ENCODE measurements at regions not wholly inside any gene's neighbourhood (a gene's known extent, or its start where the extent isn't known, plus 50 kb on each side); places are given as distances from the start of the nearest gene placed in this dataset.

- Histone ChIP-seq H3K36me3 (ENCODE audit: control insufficient read depth in 2 of 2, insufficient read depth in 2 of 2, low read length in 1 of 2) (no peaks in the 10 kb centered on the region), H3K27ac (ENCODE audit: low read depth in 2 of 2, low read length in 1 of 2) (no peak overlapping the region), H3K4me3 (ENCODE audit: low read depth in 1 of 2, low read length in 2 of 2) (no peak overlapping the region), H3K4me1 (ENCODE audit: control insufficient read depth in 2 of 2, insufficient read depth in 2 of 2, low read length in 1 of 2) (no peaks in the 10 kb centered on the region), H3K27me3 (ENCODE audit: control insufficient read depth in 1 of 2, insufficient read depth in 2 of 2, low read length in 2 of 2) (no peaks in the 10 kb centered on the region), H3K9me3 (ENCODE audit: control insufficient read depth in 2 of 2, insufficient read depth in 1 of 2, low read depth in 1 of 2, low read length in 1 of 2) (peaks cover 0 to 2% of the 10 kb centered on the region in 2 donors)
- WGBS, 2 donors, result 8 to 61% methylated on average over 1 of the region's 1 CpG
Measured at GRCh38 chr1:187129132-187129531, 300.4 kb downstream of the PLA2G4A start.

- no peaks in the 10 kb centered on the region for H3K9me3 ChIP-seq (ENCODE audit: control insufficient read depth in 2 of 2, insufficient read depth in 1 of 2, low read depth in 1 of 2, low read length in 1 of 2)
- no peaks in the 10 kb centered on the region for H3K4me1 ChIP-seq (ENCODE audit: control insufficient read depth in 2 of 2, insufficient read depth in 2 of 2, low read length in 1 of 2)
- no peak overlapping the region for H3K27ac ChIP-seq (ENCODE audit: low read depth in 2 of 2, low read length in 1 of 2)
- H3K36me3 ChIP-seq (ENCODE audit: control insufficient read depth in 2 of 2, insufficient read depth in 2 of 2, low read length in 1 of 2), result no peaks in the 10 kb centered on the region
- H3K27me3 ChIP-seq (ENCODE audit: control insufficient read depth in 1 of 2, insufficient read depth in 2 of 2, low read length in 2 of 2), result no peaks in the 10 kb centered on the region
- H3K4me3 ChIP-seq (ENCODE audit: low read depth in 1 of 2, low read length in 2 of 2), result no peak overlapping the region
Measured at GRCh38 chr1:187143783-187144182, 315.0 kb downstream of the PLA2G4A start.

DNA sequence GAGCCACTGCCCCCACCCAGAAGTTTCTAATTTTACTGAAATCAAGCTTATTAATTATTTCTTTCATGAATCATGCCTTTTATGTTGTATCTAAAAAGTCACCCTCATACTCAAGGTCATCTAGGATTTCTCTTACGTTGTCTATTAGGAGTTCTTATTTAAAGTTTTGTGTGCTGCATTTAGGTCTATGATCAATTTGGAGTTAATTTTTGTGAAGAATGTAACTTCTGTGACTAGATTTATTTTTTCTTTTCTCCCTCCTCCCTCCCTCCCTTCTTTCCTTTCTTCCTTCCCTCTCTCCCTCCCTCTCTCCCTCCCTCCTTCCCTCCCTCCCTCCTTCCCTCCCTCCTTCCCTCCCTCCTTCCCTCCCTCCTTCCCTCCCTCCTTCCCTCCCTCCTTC, 317.6 kb downstream of the PLA2G4A start:
- Histone ChIP-seq H3K4me3 (ENCODE audit: low read depth in 1 of 2, low read length in 2 of 2) (no peak overlapping the region), H3K27me3 (ENCODE audit: control insufficient read depth in 1 of 2, insufficient read depth in 2 of 2, low read length in 2 of 2) (no peaks in the 10 kb centered on the region), H3K9me3 (ENCODE audit: control insufficient read depth in 2 of 2, insufficient read depth in 1 of 2, low read depth in 1 of 2, low read length in 1 of 2) (no peaks in the 10 kb centered on the region), H3K27ac (ENCODE audit: low read depth in 2 of 2, low read length in 1 of 2) (no peak overlapping the region), H3K36me3 (ENCODE audit: control insufficient read depth in 2 of 2, insufficient read depth in 2 of 2, low read length in 1 of 2) (no peaks in the 10 kb centered on the region), H3K4me1 (ENCODE audit: control insufficient read depth in 2 of 2, insufficient read depth in 2 of 2, low read length in 1 of 2) (no peaks in the 10 kb centered on the region)
- 10 to 55% methylated on average over 1 of the region's 1 CpG for WGBS, 2 donors

- no peaks in the 10 kb centered on the region for H3K27me3 ChIP-seq (ENCODE audit: control insufficient read depth in 1 of 2, insufficient read depth in 2 of 2, low read length in 2 of 2)
- no peak overlapping the region for H3K27ac ChIP-seq (ENCODE audit: low read depth in 2 of 2, low read length in 1 of 2)
- no peaks in the 10 kb centered on the region for H3K9me3 ChIP-seq (ENCODE audit: control insufficient read depth in 2 of 2, insufficient read depth in 1 of 2, low read depth in 1 of 2, low read length in 1 of 2)
- H3K36me3 ChIP-seq (ENCODE audit: control insufficient read depth in 2 of 2, insufficient read depth in 2 of 2, low read length in 1 of 2), result no peaks in the 10 kb centered on the region
- no peak overlapping the region for H3K4me3 ChIP-seq (ENCODE audit: low read depth in 1 of 2, low read length in 2 of 2)
- no peaks in the 10 kb centered on the region for H3K4me1 ChIP-seq (ENCODE audit: control insufficient read depth in 2 of 2, insufficient read depth in 2 of 2, low read length in 1 of 2)
Measured at GRCh38 chr1:187151555-187151954, 322.8 kb downstream of the PLA2G4A start.

DNA sequence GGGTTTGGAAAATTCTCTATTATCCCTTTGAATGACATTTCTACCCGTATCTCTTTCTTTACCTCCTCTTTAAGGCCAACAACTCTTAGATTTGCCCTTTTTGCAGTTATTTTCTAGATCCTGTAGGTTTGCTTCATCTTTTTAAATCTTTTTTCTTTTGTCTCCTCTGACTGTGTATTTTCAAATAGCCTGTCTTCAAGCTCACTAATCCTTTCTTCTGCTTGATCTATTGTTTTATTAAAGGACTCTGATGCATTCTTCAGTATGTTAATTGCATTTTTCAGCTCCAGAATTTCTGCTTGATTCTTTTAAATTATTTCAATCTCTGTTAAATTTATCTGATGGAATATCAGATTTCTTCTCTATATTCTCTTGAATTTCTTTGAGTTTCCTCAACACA, 324.3 kb downstream of the PLA2G4A start:
- no peaks in the 10 kb centered on the region for H3K27me3 ChIP-seq (ENCODE audit: control insufficient read depth in 1 of 2, insufficient read depth in 2 of 2, low read length in 2 of 2)
- no peaks in the 10 kb centered on the region for H3K9me3 ChIP-seq (ENCODE audit: control insufficient read depth in 2 of 2, insufficient read depth in 1 of 2, low read depth in 1 of 2, low read length in 1 of 2)
- H3K27ac ChIP-seq (ENCODE audit: low read depth in 2 of 2, low read length in 1 of 2), result no peak overlapping the region
- no peak overlapping the region for H3K4me3 ChIP-seq (ENCODE audit: low read depth in 1 of 2, low read length in 2 of 2)
- no peaks in the 10 kb centered on the region for H3K4me1 ChIP-seq (ENCODE audit: control insufficient read depth in 2 of 2, insufficient read depth in 2 of 2, low read length in 1 of 2)
- 15 to 44% methylated on average over 1 of the region's 1 CpG for WGBS, 2 donors
- no peaks in the 10 kb centered on the region for H3K36me3 ChIP-seq (ENCODE audit: control insufficient read depth in 2 of 2, insufficient read depth in 2 of 2, low read length in 1 of 2)

DNA sequence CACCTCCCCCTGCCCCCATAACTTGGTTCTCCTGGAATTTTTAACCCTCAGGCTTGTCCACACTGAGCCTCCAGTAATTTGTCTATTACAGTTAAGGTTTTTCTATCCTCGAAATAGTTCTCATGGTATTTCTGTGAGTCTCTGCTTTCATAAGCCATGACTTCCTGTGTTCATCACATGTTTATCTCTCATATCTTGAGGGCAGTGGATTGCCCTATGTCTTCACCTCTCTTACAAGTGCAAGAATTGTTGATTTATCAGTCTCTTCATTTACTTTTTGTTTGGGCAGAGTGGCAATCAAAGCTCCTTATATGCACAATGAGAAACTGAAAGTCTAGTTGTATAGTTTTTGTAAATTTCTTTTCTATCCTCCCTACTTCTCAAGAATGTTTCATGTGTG, 328.4 kb downstream of the PLA2G4A start:
- 38 to 52% methylated on average over 1 of the region's 1 CpG for whole genome bisulfite sequencing, 2 donors
- Histone ChIP-seq H3K4me1 (ENCODE audit: control insufficient read depth in 2 of 2, insufficient read depth in 2 of 2, low read length in 1 of 2) (no peaks in the 10 kb centered on the region), H3K36me3 (ENCODE audit: control insufficient read depth in 2 of 2, insufficient read depth in 2 of 2, low read length in 1 of 2) (no peaks in the 10 kb centered on the region), H3K9me3 (ENCODE audit: control insufficient read depth in 2 of 2, insufficient read depth in 1 of 2, low read depth in 1 of 2, low read length in 1 of 2) (no peaks in the 10 kb centered on the region), H3K4me3 (ENCODE audit: low read depth in 1 of 2, low read length in 2 of 2) (no peak overlapping the region), H3K27ac (ENCODE audit: low read depth in 2 of 2, low read length in 1 of 2) (no peak overlapping the region), H3K27me3 (ENCODE audit: control insufficient read depth in 1 of 2, insufficient read depth in 2 of 2, low read length in 2 of 2) (no peaks in the 10 kb centered on the region)

DNA sequence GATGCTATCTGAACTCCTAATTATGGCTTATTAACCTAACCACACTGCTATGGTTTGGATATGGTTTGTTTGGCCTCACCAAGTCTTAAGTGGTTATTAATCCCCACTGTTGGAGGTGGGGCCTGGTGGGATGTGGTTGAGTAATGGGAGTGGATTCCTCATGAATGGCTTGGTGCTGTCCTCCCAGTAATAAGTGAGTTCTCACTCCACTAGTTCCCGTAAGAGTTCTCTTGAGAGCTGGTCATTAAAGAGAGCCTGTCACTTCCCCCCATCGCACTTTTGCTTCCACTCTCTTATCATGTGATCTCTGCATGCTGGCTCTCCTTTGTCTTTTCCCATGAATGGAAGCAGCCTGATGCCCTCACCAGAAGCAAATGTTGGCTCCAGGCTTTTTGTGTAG, 328.8 kb downstream of the PLA2G4A start:
- H3K27ac ChIP-seq (ENCODE audit: low read depth in 2 of 2, low read length in 1 of 2), result no peak overlapping the region
- no peak overlapping the region for H3K4me3 ChIP-seq (ENCODE audit: low read depth in 1 of 2, low read length in 2 of 2)
- WGBS, 2 donors, result 75 to 76% methylated on average over 2 of the region's 2 CpGs
- H3K9me3 ChIP-seq (ENCODE audit: control insufficient read depth in 2 of 2, insufficient read depth in 1 of 2, low read depth in 1 of 2, low read length in 1 of 2), result no peaks in the 10 kb centered on the region
- no peaks in the 10 kb centered on the region for H3K27me3 ChIP-seq (ENCODE audit: control insufficient read depth in 1 of 2, insufficient read depth in 2 of 2, low read length in 2 of 2)
- H3K36me3 ChIP-seq (ENCODE audit: control insufficient read depth in 2 of 2, insufficient read depth in 2 of 2, low read length in 1 of 2), result no peaks in the 10 kb centered on the region
- H3K4me1 ChIP-seq (ENCODE audit: control insufficient read depth in 2 of 2, insufficient read depth in 2 of 2, low read length in 1 of 2), result no peaks in the 10 kb centered on the region

GRCh38 chr1:187167555-187167954, 338.8 kb downstream of the PLA2G4A start:
- Histone ChIP-seq H3K9me3 (ENCODE audit: control insufficient read depth in 2 of 2, insufficient read depth in 1 of 2, low read depth in 1 of 2, low read length in 1 of 2) (no peaks in the 10 kb centered on the region), H3K27me3 (ENCODE audit: control insufficient read depth in 1 of 2, insufficient read depth in 2 of 2, low read length in 2 of 2) (no peaks in the 10 kb centered on the region), H3K27ac (ENCODE audit: low read depth in 2 of 2, low read length in 1 of 2) (no peak overlapping the region), H3K36me3 (ENCODE audit: control insufficient read depth in 2 of 2, insufficient read depth in 2 of 2, low read length in 1 of 2) (no peaks in the 10 kb centered on the region), H3K4me1 (ENCODE audit: control insufficient read depth in 2 of 2, insufficient read depth in 2 of 2, low read length in 1 of 2) (no peaks in the 10 kb centered on the region), H3K4me3 (ENCODE audit: low read depth in 1 of 2, low read length in 2 of 2) (no peak overlapping the region)

DNA sequence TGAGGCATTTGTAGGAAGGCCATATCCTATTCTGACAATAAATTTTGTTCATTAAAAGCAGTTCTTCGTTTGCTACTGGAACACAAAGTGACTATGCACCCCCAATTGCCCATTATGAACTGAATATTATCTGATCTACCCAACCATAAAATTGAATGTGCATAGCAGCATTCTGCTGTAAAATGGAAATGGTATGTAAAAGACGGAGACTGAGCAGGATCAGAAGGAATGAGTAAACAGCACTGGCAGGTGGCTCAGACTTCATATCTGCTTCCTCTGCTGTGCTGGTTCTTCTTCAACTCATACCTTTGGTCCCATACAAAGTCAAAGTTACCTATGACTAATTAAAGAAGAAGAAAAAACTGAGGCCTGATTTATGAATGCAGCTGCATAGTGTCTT, 339.5 kb downstream of the PLA2G4A start:
- Histone ChIP-seq H3K4me1 (ENCODE audit: control insufficient read depth in 2 of 2, insufficient read depth in 2 of 2, low read length in 1 of 2) (no peaks in the 10 kb centered on the region), H3K9me3 (ENCODE audit: control insufficient read depth in 2 of 2, insufficient read depth in 1 of 2, low read depth in 1 of 2, low read length in 1 of 2) (no peaks in the 10 kb centered on the region), H3K4me3 (ENCODE audit: low read depth in 1 of 2, low read length in 2 of 2) (no peak overlapping the region), H3K36me3 (ENCODE audit: control insufficient read depth in 2 of 2, insufficient read depth in 2 of 2, low read length in 1 of 2) (no peaks in the 10 kb centered on the region), H3K27me3 (ENCODE audit: control insufficient read depth in 1 of 2, insufficient read depth in 2 of 2, low read length in 2 of 2) (no peaks in the 10 kb centered on the region), H3K27ac (ENCODE audit: low read depth in 2 of 2, low read length in 1 of 2) (no peak overlapping the region)
- WGBS, 2 donors, result 42 to 72% methylated on average over 2 of the region's 2 CpGs

DNA sequence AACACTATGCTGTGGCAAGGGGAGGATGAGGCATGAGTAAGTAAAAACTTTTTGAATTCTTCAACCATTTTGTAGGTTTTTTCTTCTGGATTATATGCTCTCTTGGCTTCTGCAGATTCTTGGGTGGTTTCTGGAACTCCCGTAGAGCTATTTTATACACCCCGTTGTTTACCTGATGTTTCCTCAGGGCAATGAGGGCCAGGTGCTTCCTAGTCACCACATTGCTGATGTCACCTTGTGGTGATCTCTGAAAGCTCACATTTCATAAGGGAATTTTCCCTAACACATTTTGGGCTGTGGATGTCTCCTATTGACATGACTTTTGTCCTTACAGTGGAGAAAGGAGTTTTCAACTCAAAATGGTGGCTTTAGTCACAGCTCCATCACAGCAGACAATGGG, 356.6 kb downstream of the PLA2G4A start:
- no peaks in the 10 kb centered on the region for H3K9me3 ChIP-seq (ENCODE audit: control insufficient read depth in 2 of 2, insufficient read depth in 1 of 2, low read depth in 1 of 2, low read length in 1 of 2)
- H3K27ac ChIP-seq (ENCODE audit: low read depth in 2 of 2, low read length in 1 of 2), result no peak overlapping the region
- WGBS, 2 donors, result 74 to 76% methylated on average over 2 of the region's 2 CpGs
- no peaks in the 10 kb centered on the region for H3K4me1 ChIP-seq (ENCODE audit: control insufficient read depth in 2 of 2, insufficient read depth in 2 of 2, low read length in 1 of 2)
- H3K36me3 ChIP-seq (ENCODE audit: control insufficient read depth in 2 of 2, insufficient read depth in 2 of 2, low read length in 1 of 2), result no peaks in the 10 kb centered on the region
- H3K4me3 ChIP-seq (ENCODE audit: low read depth in 1 of 2, low read length in 2 of 2), result no peak overlapping the region
- no peaks in the 10 kb centered on the region for H3K27me3 ChIP-seq (ENCODE audit: control insufficient read depth in 1 of 2, insufficient read depth in 2 of 2, low read length in 2 of 2)
